PC-3 (cell line): ENCODE measurements at regions not wholly inside any gene's neighbourhood (a gene's known extent, or its start where the extent isn't known, plus 50 kb on each side); places are given as distances from the start of the nearest gene placed in this dataset.

Experiments
- ATAC-seq: fragments of 200-7000 bp; cut with Tn5 transposase; 2 replicates; pipeline ENCODE4 v1.9.1; 2020; ENCODE audit warnings: mild to moderate bottlenecking, moderate library complexity
- BruUV-seq: library from RNA; stranded (reverse); fragments of 400-500 nt; replicated peaks from 2 replicates; lab custom pipeline; 2021; lab: Mats Ljungman, UMichigan
- CTCF ChIA-PET: fragments of 300-600 bp; sonication (Branson Sonifier 250); formaldehyde crosslinking; loops from one replicate; lab custom pipeline; 2022; ENCODE audit warnings: antibody characterized with exemption; lab: Charles Lee
- POLR2A ChIA-PET: fragments of 300-600 bp; sonication (Branson Sonifier 250); formaldehyde crosslinking; loops from one replicate; lab custom pipeline; 2022; ENCODE audit warnings: antibody characterized with exemption; ENCODE audit not compliant: unreplicated experiment; lab: Charles Lee
- DNase-seq: peaks from one replicate; pipeline ENCODE4 v3.0.0-alpha.2; 2015
- H2AFZ ChIP-seq: fragments of 300-600 bp; sonication (generic); 2 replicates; pipeline ENCODE4 v1.6.0; 2016; ENCODE audit warnings: antibody characterized with exemption, low read length
- H3F3A ChIP-seq: fragments of 300-600 bp; sonication (generic); one replicate; pipeline ENCODE4 v1.6.0; 2017; ENCODE audit warnings: antibody characterized with exemption, low read length, control low read depth, mild to moderate bottlenecking; ENCODE audit not compliant: unreplicated experiment
- H3K27ac ChIP-seq: fragments of 300-600 bp; sonication (generic); 2 replicates; pipeline ENCODE4 v1.5.1; 2016; ENCODE audit warnings: mild to moderate bottlenecking, low read length
- H3K27me3 ChIP-seq: fragments of 300-600 bp; sonication (generic); 2 replicates; pipeline ENCODE4 v1.6.1; 2016; ENCODE audit warnings: low read length, mixed read lengths
- H3K36me3 ChIP-seq: fragments of 300-600 bp; sonication (generic); 2 replicates; pipeline ENCODE4 v1.6.1; 2016; ENCODE audit warnings: low read depth, mixed run types, low read length, mixed read lengths
- H3K4me1 ChIP-seq: fragments of 300-600 bp; sonication (generic); 2 replicates; pipeline ENCODE4 v1.5.1; 2016; ENCODE audit warnings: low read length; ENCODE audit not compliant: insufficient read depth
- H3K4me2 ChIP-seq: fragments of 300-600 bp; sonication (generic); 2 replicates; pipeline ENCODE4 v1.6.0; 2016; ENCODE audit warnings: low read length
- H3K4me3 ChIP-seq: fragments of 300-600 bp; sonication (generic); 2 replicates; pipeline ENCODE4 v1.5.1; 2016; ENCODE audit warnings: mild to moderate bottlenecking, low read length, mixed read lengths
- H3K79me2 ChIP-seq: fragments of 300-600 bp; sonication (generic); 2 replicates; pipeline ENCODE4 v1.6.1; 2017; ENCODE audit warnings: low read length, mixed read lengths
- H3K9ac ChIP-seq: fragments of 300-600 bp; sonication (generic); 2 replicates; pipeline ENCODE4 v1.6.0; 2016; ENCODE audit warnings: mild to moderate bottlenecking, low read length
- H3K9me2 ChIP-seq: fragments of 300-600 bp; sonication (generic); replicated peaks from 2 replicates; pipeline ENCODE4 v1.6.1; 2016; ENCODE audit warnings: mixed run types, low read length, mixed read lengths
- H3K9me3 ChIP-seq: fragments of 300-600 bp; sonication (generic); 2 replicates; pipeline ENCODE4 v1.6.1; 2016; ENCODE audit warnings: low read length, mixed read lengths
- H4K20me1 ChIP-seq: fragments of 300-600 bp; sonication (generic); 2 replicates; pipeline ENCODE4 v1.6.1; 2016; ENCODE audit warnings: low read length, mixed read lengths
- CTCF ChIP-seq: fragments of 300-600 bp; sonication (generic); conservative IDR thresholded peaks from 2 replicates; pipeline ENCODE4 v1.5.1; 2017; ENCODE audit warnings: antibody characterized with exemption, low read depth, mild to moderate bottlenecking, low read length
- EZH2 ChIP-seq: fragments of 300-600 bp; sonication (generic); IDR thresholded peaks from one replicate; pipeline ENCODE4 v1.6.1; 2017; ENCODE audit warnings: antibody characterized with exemption, mild to moderate bottlenecking, low read length; ENCODE audit not compliant: unreplicated experiment
- EZH2phosphoT487 ChIP-seq: fragments of 300-600 bp; sonication (generic); IDR thresholded peaks from 2 replicates; pipeline ENCODE4 v1.6.1; 2018; ENCODE audit warnings: mild to moderate bottlenecking, antibody characterized with exemption, low read length, borderline replicate concordance
- intact Hi-C: fragments of 100-400 bp; cut with micrococcal nuclease; formaldehyde crosslinking; loops from 2 replicates; pipeline ENCODE4 v1.9.0; 2023

GRCh38 chr9:89891221-89891590, 286.4 kb downstream of the GADD45G start:
- Histone ChIP-seq H3K36me3 (no peaks in the 10 kb centered on the region), H3K4me1 (no peaks in the 10 kb centered on the region), H3K9ac (no peak overlapping the region), H3K4me2 (no peak overlapping the region), H2AFZ (no peak overlapping the region), H3K79me2 (no peaks in the 10 kb centered on the region), H3F3A (no peaks in the 10 kb centered on the region), H3K27ac (no peak overlapping the region), H3K9me2 (no peaks in the 10 kb centered on the region), H3K9me3 (no peaks in the 10 kb centered on the region), H3K27me3 (no peaks in the 10 kb centered on the region), H3K4me3 (no peak overlapping the region), H4K20me1 (no peaks in the 10 kb centered on the region)
- no peak for TF ChIP-seq EZH2phosphoT487
- TF ChIP-seq EZH2 = no peak
- TF ChIP-seq CTCF = no peak
- DNase-seq (no peak), ATAC-seq (no peak)
- ChIA-PET POLR2A (no interaction called here), CTCF (no interaction called here)
- BruUV-seq = no TSS peak
- intact Hi-C loops = no loop called here

GRCh38 chr9:89891591-89892304, 286.9 kb downstream of the GADD45G start:
- POLR2A ChIA-PET = no interaction called here
- Histone ChIP-seq H3K4me2 (no peak overlapping the region), H3K27ac (no peak overlapping the region), H3K27me3 (no peaks in the 10 kb centered on the region), H2AFZ (no peak overlapping the region), H3K4me1 (no peaks in the 10 kb centered on the region), H3K4me3 (no peak overlapping the region), H3F3A (no peaks in the 10 kb centered on the region), H4K20me1 (no peaks in the 10 kb centered on the region), H3K9me3 (no peaks in the 10 kb centered on the region), H3K79me2 (no peaks in the 10 kb centered on the region), H3K9me2 (no peaks in the 10 kb centered on the region), H3K36me3 (no peaks in the 10 kb centered on the region), H3K9ac (no peak overlapping the region)
- ATAC-seq (no peak), DNase-seq (no peak)
- BruUV-seq = no TSS peak
- CTCF ChIA-PET = no interaction called here
- intact Hi-C loops = no loop called here
- TF ChIP-seq EZH2phosphoT487 (no peak), CTCF (no peak), EZH2 (no peak)

GRCh38 chr9:89892920-89893319, 288.1 kb downstream of the GADD45G start:
- ChIA-PET POLR2A (no interaction called here), CTCF (no interaction called here)
- intact Hi-C loops = no loop called here
- H2AFZ ChIP-seq = no peak overlapping the region
- no peaks in the 10 kb centered on the region for H3K79me2 ChIP-seq
- no peak for TF ChIP-seq EZH2
- no peak overlapping the region for H3K4me3 ChIP-seq
- DNase-seq (no peak), ATAC-seq (no peak)
- H3F3A ChIP-seq = no peaks in the 10 kb centered on the region
- H4K20me1 ChIP-seq = no peaks in the 10 kb centered on the region
- BruUV-seq = no TSS peak
- no peaks in the 10 kb centered on the region for H3K27me3 ChIP-seq
- H3K4me1 ChIP-seq = no peaks in the 10 kb centered on the region
- H3K9me3 ChIP-seq = no peaks in the 10 kb centered on the region
- no peak overlapping the region for H3K4me2 ChIP-seq
- H3K27ac ChIP-seq = no peak overlapping the region
- no peaks in the 10 kb centered on the region for H3K36me3 ChIP-seq
- no peak overlapping the region for H3K9ac ChIP-seq
- H3K9me2 ChIP-seq = no peaks in the 10 kb centered on the region
